ENCODE measurements at regions not wholly inside any gene's neighbourhood (a gene's known extent, or its start where the extent isn't known, plus 50 kb on each side); places are given as distances from the start of the nearest gene placed in this dataset.

DNA sequence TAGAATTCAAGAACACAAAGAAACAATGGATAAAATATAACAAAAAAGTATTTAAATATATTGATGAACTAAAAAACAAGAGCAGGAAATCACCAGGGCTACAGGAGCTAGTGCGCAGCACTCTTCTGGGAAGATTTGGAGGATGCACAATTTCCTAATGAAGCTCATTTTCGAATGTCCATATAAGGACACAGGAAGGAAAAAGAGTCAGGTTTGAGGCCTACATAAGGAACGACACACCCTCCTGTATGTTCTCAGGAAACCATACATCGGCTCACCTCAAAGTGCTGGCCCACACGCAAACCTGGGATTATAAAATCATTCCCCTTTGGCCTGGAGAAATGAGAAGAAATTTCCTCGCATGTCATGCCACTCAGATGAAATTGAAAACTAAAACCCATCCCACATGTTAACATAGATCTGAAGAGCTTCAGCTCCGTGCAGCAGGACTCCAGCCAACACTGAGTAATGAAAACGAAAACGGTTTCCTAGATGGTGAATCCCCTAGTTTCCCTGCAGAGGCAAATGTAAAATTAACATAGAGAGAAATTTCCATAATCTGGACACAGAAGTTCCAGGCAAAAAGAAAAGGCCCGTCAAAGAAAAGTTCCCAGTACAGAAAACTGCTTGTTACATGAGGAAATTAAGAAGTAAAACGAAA is 825.8 kb downstream of the SOCS6 start:
- DNase-seq (ENCODE audit: low read depth): no peak
- TF ChIP-seq CTCF (conservative IDR thresholded peaks at IDR 0.05; ENCODE audit: low read depth, low read length): no peak
- H3K4me3 ChIP-seq (ENCODE audit: low read depth, low read length): no peak overlapping the region

GRCh38 chr18:71107244-71107643 is 818.4 kb downstream of the SOCS6 start:
- no peak overlapping the region for H3K4me3 ChIP-seq (ENCODE audit: low read depth, low read length)
- DNase-seq (ENCODE audit: low read depth): no peak
- TF ChIP-seq CTCF (conservative IDR thresholded peaks at IDR 0.05; ENCODE audit: low read depth, low read length): no peak

GRCh38 chr18:71106701-71107100 is 817.9 kb downstream of the SOCS6 start:
- no peak overlapping the region for H3K4me3 ChIP-seq (ENCODE audit: low read depth, low read length)
- no peak for DNase-seq (ENCODE audit: low read depth)
- no peak for TF ChIP-seq CTCF (conservative IDR thresholded peaks at IDR 0.05; ENCODE audit: low read depth, low read length)

DNA sequence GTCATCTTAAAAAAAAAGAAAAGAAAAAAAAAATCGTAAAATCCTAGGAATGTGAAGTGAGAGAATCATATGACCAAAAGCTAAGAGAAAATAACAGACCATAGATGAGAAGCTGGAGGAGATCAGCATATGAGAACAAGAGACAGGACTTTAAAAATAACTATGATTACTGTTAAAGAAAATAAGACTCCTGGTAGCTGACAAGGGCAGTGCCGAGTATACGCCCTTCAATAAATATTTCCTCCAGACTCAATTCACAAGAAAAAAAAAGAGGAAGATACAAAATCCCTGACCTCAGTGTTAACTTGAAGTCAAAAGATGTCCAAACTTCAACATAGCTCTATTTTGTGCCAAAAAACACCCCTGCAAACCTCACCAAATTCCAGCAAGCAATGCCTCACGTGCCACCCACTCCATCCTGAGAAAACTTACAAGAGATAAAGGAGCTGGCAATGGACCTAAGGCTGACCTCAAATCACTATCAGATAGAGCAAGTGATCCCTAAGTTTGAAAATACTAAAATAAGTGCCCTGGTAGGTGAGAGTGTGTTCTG is 817.2 kb downstream of the SOCS6 start:
- no peak for TF ChIP-seq CTCF (conservative IDR thresholded peaks at IDR 0.05; ENCODE audit: low read depth, low read length)
- H3K4me3 ChIP-seq (ENCODE audit: low read depth, low read length): no peak overlapping the region
- no peak for DNase-seq (ENCODE audit: low read depth)

DNA sequence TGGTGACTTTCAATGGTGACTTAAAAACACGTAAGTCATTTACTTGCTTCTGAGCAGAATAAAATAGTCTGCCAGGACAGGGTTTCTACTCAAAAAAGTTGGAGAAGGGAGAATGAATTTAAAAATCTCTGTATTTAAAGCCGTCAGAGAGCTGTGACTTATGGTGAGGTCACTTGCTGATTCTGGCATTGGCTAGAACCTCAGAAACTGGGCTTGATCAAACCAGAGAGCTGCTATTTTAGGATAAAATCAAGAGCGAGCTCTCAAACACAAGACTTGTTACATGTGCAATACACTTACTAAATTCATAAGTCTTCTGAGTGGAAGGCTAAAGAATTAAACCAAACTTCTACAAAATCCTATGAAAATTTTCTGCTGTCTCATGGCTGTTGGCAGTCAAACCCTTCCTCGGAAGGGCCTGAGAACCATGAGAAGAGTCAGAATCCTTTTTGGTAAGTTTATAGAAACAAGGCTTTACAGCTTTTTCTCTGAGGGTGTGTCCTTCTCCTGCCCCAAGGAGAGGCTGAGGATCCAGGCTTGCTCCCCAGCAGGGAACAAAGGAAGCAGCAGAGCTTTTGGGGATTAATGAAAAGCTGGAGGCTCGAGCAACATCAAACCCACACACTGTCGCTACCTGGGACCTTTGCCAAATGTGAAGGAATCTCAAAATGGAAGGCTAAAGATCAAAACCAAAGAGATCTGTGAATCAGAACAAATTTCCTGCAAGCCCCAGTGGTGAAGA is 816.4 kb downstream of the SOCS6 start:
- DNase-seq (ENCODE audit: low read depth): peak; percentile 50
- no peak overlapping the region for H3K4me3 ChIP-seq (ENCODE audit: low read depth, low read length)
- no peak for TF ChIP-seq CTCF (conservative IDR thresholded peaks at IDR 0.05; ENCODE audit: low read depth, low read length)

- DNase-seq (ENCODE audit: low read depth): no peak
- no peak for TF ChIP-seq CTCF (conservative IDR thresholded peaks at IDR 0.05; ENCODE audit: low read depth, low read length)
- no peak overlapping the region for H3K4me3 ChIP-seq (ENCODE audit: low read depth, low read length)
Observed at GRCh38 chr18:71079606-71080005, 790.8 kb downstream of the SOCS6 start.

Measured in choroid plexus epithelial cell (primary cell).